Chondrocyte (in vitro differentiated cells): ENCODE measurements at regions not wholly inside any gene's neighbourhood (a gene's known extent, or its start where the extent isn't known, plus 50 kb on each side); places are given as distances from the start of the nearest gene placed in this dataset.
A peak's percentile ranks its signal among the peaks of the same experiment; 100 is the strongest.

Source experiments
- DNase-seq: peaks from one replicate; pipeline ENCODE4 v3.0.0; 2021; ENCODE audit warnings: mixed read lengths, low spot score
- H3K27ac Mint-ChIP-seq: one replicate; pipeline ENCODE4 v1.8.0; 2021; ENCODE audit warnings: mild to moderate bottlenecking, moderate library complexity, mixed read lengths; ENCODE audit not compliant: unreplicated experiment
- H3K27me3 Mint-ChIP-seq: 2 replicates; pipeline ENCODE4 v1.8.0; 2021; ENCODE audit warnings: low read depth, mixed read lengths
- H3K36me3 Mint-ChIP-seq: 2 replicates; pipeline ENCODE4 v1.8.0; 2021; ENCODE audit warnings: low read depth, mixed read lengths
- H3K4me1 Mint-ChIP-seq: 2 replicates; pipeline ENCODE4 v1.8.0; 2021; ENCODE audit warnings: low read depth, mild to moderate bottlenecking, mixed read lengths
- H3K4me3 Mint-ChIP-seq: one replicate; pipeline ENCODE4 v1.8.0; 2021; ENCODE audit warnings: mild to moderate bottlenecking, moderate library complexity, mixed read lengths; ENCODE audit not compliant: unreplicated experiment
- H3K9me3 Mint-ChIP-seq: 2 replicates; pipeline ENCODE4 v1.8.0; 2021; ENCODE audit warnings: low read depth, mixed read lengths
- TF ChIP-seq, protein P1 (sequence below): fragments of 200-600 bp; sonication (generic); IDR thresholded peaks from 2 replicates; pipeline ENCODE4 v1.5.0; 2021; ENCODE audit warnings: antibody characterized with exemption, mild to moderate bottlenecking, moderate library complexity

DNA sequence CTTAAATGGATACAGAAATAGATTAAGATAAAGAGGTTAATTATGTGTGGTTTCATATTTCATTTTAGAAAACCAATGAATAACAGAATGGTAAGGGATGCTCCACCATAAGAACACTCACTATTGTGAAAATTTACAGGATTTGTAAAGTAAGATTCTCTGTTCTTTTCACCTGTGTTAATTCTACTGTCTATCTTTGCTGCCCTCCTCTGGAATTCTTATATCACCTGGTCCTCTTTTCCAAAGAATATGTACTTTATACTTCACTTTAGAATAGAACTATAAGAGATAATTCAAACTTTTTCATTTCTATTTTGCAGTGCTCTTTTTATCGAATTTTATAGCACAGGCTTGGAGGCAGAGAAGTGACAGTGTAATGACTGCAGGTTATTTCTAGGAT lies 213.4 kb downstream of the LURAP1L start:
- Mint-ChIP-seq H3K27ac (no peak overlapping the region), H3K4me1 (peaks cover 4% of the 10 kb centered on the region), H3K4me3 (no peak overlapping the region), H3K27me3 (no peaks in the 10 kb centered on the region), H3K36me3 (no peaks in the 10 kb centered on the region), H3K9me3 (peaks cover 2% of the 10 kb centered on the region)
- TF ChIP-seq, protein P1, sequence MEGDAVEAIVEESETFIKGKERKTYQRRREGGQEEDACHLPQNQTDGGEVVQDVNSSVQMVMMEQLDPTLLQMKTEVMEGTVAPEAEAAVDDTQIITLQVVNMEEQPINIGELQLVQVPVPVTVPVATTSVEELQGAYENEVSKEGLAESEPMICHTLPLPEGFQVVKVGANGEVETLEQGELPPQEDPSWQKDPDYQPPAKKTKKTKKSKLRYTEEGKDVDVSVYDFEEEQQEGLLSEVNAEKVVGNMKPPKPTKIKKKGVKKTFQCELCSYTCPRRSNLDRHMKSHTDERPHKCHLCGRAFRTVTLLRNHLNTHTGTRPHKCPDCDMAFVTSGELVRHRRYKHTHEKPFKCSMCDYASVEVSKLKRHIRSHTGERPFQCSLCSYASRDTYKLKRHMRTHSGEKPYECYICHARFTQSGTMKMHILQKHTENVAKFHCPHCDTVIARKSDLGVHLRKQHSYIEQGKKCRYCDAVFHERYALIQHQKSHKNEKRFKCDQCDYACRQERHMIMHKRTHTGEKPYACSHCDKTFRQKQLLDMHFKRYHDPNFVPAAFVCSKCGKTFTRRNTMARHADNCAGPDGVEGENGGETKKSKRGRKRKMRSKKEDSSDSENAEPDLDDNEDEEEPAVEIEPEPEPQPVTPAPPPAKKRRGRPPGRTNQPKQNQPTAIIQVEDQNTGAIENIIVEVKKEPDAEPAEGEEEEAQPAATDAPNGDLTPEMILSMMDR: peak; percentile 68
- no peak for DNase-seq

DNA sequence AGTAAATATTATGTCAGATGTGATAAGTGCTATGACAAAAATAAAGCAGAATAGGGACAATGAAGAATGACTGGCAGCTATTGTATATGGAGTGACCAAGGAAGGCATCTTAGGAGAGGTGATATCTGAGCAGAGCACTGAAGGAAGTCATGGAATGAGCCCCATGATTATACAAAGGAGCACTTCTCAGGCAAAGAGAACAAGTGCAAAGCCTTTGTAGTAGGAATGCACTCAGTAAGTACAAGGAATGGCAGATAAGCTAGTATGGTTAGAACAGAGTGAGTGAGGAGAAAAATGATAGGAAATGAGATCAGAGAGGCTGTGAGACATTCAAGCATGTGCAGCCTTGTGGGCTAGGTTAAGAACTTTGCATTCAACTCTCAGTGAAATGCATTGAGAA lies 214.8 kb downstream of the LURAP1L start:
- Mint-ChIP-seq H3K4me1 (peaks cover 18% of the 10 kb centered on the region), H3K27me3 (no peaks in the 10 kb centered on the region), H3K36me3 (no peaks in the 10 kb centered on the region), H3K27ac (no peak overlapping the region), H3K9me3 (peaks cover 2% of the 10 kb centered on the region), H3K4me3 (no peak overlapping the region)
- no peak for DNase-seq
- TF ChIP-seq, protein P1: no peak

DNA sequence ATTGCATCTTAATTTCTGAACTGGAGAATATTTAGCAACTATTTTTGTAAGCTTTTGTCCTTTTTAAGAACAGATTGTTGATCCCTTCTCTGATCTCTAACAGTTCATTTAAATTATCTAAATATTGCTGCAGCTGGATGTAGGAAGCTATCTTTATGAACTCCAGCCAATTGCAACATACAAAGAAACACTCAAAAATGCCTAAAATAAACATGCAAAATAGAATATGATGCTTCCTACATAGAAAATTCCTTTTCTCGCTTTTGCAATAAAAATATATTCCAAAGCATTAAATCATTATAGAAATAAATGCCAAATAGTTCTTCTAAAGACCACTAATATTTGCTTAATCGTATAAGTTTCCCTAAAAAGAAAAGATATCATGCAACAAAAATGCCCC lies 218.6 kb downstream of the LURAP1L start:
- no peak for DNase-seq

DNA sequence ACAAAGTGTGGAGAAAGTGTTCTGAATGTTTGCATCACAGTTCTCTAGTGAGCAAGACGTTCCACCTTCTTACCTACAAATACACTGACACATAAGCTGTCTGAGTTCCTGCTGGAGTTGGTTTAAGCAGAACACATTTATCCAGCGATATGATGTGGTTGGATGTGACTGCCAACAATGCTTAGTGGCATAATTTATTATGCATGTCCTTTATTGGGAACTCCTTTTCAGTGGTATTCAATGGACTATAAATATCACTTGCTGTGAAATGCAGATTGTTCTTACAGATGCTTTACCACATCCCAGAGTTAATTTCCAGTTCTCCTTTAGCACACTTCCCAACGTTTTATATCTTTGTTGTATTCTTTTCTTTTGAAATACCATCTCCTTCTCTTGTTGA lies 222.2 kb downstream of the LURAP1L start:
- Mint-ChIP-seq H3K27me3 (no peaks in the 10 kb centered on the region), H3K27ac (no peak overlapping the region), H3K9me3 (peaks cover 5% of the 10 kb centered on the region), H3K36me3 (no peaks in the 10 kb centered on the region), H3K4me1 (peaks cover 29% of the 10 kb centered on the region), H3K4me3 (no peak overlapping the region)
- TF ChIP-seq, protein P1: no peak
- DNase-seq: no peak

More for the DNA sequence above, 218.6 kb downstream of the LURAP1L start:
- Mint-ChIP-seq H3K27ac (peak overlapping the region; percentile 66), H3K4me1 (peaks cover 29% of the 10 kb centered on the region), H3K36me3 (no peaks in the 10 kb centered on the region), H3K9me3 (peaks cover 5% of the 10 kb centered on the region), H3K4me3 (no peak overlapping the region), H3K27me3 (no peaks in the 10 kb centered on the region)
- TF ChIP-seq, protein P1: no peak

DNA sequence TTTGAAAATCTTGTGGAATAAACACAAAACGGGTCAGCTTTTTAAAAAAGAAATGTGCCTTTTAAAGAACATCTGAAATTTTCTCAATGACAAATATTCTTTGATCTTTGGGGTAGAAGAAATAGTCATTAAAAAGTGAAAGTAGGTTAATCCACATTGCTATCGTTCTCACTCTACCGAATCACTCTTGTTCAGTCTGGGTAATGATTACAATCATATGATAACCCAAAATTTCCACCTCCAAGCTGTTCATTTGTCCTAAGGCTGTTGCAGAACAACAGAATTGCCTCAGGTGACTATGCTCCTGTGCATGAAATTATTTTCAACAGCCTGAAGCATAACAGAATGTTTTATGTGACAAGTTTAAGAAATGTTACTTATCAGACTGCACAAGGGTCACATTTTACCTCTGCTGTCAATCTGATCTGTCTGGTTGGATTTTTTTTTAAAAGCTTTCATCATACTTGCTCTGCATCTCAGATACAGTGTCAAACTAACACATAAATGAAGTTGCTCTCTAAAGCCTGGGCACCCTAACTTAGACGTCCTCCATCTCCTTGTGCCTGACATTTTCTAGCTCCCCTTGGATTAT lies 227.3 kb downstream of the LURAP1L start:
- no peak for DNase-seq
- no peak overlapping the region for H3K4me3 Mint-ChIP-seq
- H3K36me3 Mint-ChIP-seq: peaks cover 7% of the 10 kb centered on the region
- peaks cover 3% of the 10 kb centered on the region for H3K4me1 Mint-ChIP-seq
- no peaks in the 10 kb centered on the region for H3K27me3 Mint-ChIP-seq
- TF ChIP-seq, protein P1: no peak
- H3K27ac Mint-ChIP-seq: no peak overlapping the region
- H3K9me3 Mint-ChIP-seq: peaks cover 9% of the 10 kb centered on the region
